Right cardiac atrium (tissue), 5 donors: ENCODE measurements at regions not wholly inside any gene's neighbourhood (a gene's known extent, or its start where the extent isn't known, plus 50 kb on each side); places are given as distances from the start of the nearest gene placed in this dataset.
A peak's percentile ranks its signal among the peaks of the same experiment; 100 is the strongest.

Experiments
- ATAC-seq, 2 donors: fragments of 200-7000 bp; cut with Tn5 transposase; one replicate each; pipeline versions ENCODE4 v1.8.0 to v1.9.1; 2020; ENCODE audit warnings: moderate library complexity in 2 of 2, mild to moderate bottlenecking in 1 of 2
- DNase-seq, 3 donors: peaks; one replicate each; pipeline ENCODE4 v3.0.0-alpha.2; 2020
- H3K27ac ChIP-seq: one replicate; pipeline ENCODE4 v1.5.1; 2013; ENCODE audit warnings: mild to moderate bottlenecking, low read length, control low read depth, moderate library complexity
- H3K27me3 ChIP-seq: one replicate; pipeline ENCODE4 v1.6.1; 2013; ENCODE audit not compliant: control insufficient read depth, insufficient read depth
- H3K4me1 ChIP-seq: one replicate; pipeline ENCODE4 v1.6.1; 2013; ENCODE audit warnings: low read length; ENCODE audit not compliant: control insufficient read depth, insufficient read depth
- H3K4me3 ChIP-seq: one replicate; pipeline ENCODE4 v1.5.1; 2013; ENCODE audit warnings: low read length, control low read depth
- H3K9me3 ChIP-seq: one replicate; pipeline ENCODE4 v1.6.1; 2013; ENCODE audit warnings: low read length; ENCODE audit not compliant: control insufficient read depth
- WGBS: extraction: QIAGEN DNeasy Blood & Tissue Kit; methylation state at CpG from one replicate; pipeline ENCODE4 v1.1.7; 2013; 5-methylcytosine and 5-hydroxymethylcytosine counted together
- intact Hi-C, 4 donors: fragments of 100-400 bp; cut with DNase I; formaldehyde crosslinking; loops; one replicate each; pipeline versions ENCODE4 v1.11.0 to v1.14.0; 2022 to 2023
- donor health status: healthy with polysubstance abuse.
- donor health status: DM: no; HTN: yes; CAD: no.
- donor health status: DM: no; HTN: no; CAD: no.
- donor health status: DM: no; HTN: yes; CAD: no; lungs with severe emphysema.
- donor health status: DM: yes; HTN: yes; CAD: no.

- intact Hi-C loops: no loop called here
- ATAC-seq (no peak), DNase-seq (no peak)
- Histone ChIP-seq H3K4me3 (no peak overlapping the region), H3K4me1 (no peaks in the 10 kb centered on the region), H3K27me3 (no peaks in the 10 kb centered on the region), H3K27ac (no peak overlapping the region), H3K9me3 (no peaks in the 10 kb centered on the region)
- 52% methylated on average over 2 of the region's 2 CpGs for WGBS
Observed at GRCh38 chr10:64486149-64486548, 964.9 kb downstream of the REEP3 start.

- H3K27me3 ChIP-seq: no peaks in the 10 kb centered on the region
- no peak overlapping the region for H3K4me3 ChIP-seq
- ATAC-seq (no peak), DNase-seq (no peak)
- intact Hi-C loops: no loop called here
- H3K27ac ChIP-seq: no peak overlapping the region
- H3K4me1 ChIP-seq: no peaks in the 10 kb centered on the region
- no peaks in the 10 kb centered on the region for H3K9me3 ChIP-seq
Observed at GRCh38 chr10:64486901-64487300, 965.7 kb downstream of the REEP3 start.

DNA sequence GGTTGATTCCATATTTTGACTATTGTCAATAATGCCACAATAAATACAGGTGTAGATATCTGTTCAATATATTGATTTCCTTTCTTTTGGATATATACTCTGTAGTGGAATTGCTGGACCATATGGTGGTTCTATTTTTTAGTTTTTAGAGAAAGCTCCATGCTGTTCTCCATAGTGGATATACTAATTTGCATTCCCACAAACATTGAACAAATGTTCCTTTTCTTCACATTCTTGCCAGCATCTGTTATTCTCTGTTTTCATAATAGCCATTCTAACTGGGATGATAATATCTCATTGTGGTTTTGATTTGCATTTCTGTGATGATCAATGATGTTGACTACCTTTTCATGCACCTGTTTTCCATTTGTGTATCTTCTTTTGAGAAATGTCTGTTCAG, 973.7 kb downstream of the REEP3 start:
- no peaks in the 10 kb centered on the region for H3K9me3 ChIP-seq
- no peaks in the 10 kb centered on the region for H3K4me1 ChIP-seq
- no peak overlapping the region for H3K4me3 ChIP-seq
- intact Hi-C loops: no loop called here
- ATAC-seq (no peak), DNase-seq (no peak)
- no peaks in the 10 kb centered on the region for H3K27me3 ChIP-seq
- H3K27ac ChIP-seq: no peak overlapping the region

GRCh38 chr10:64497306-64497705, 976.1 kb downstream of the REEP3 start:
- 90% methylated on average over 8 of the region's 8 CpGs for WGBS
- DNase-seq (no peak), ATAC-seq (no peak)
- H3K27me3 ChIP-seq: no peaks in the 10 kb centered on the region
- no peaks in the 10 kb centered on the region for H3K4me1 ChIP-seq
- no peak overlapping the region for H3K27ac ChIP-seq
- no peaks in the 10 kb centered on the region for H3K9me3 ChIP-seq
- intact Hi-C loops: no loop called here
- no peak overlapping the region for H3K4me3 ChIP-seq

DNA sequence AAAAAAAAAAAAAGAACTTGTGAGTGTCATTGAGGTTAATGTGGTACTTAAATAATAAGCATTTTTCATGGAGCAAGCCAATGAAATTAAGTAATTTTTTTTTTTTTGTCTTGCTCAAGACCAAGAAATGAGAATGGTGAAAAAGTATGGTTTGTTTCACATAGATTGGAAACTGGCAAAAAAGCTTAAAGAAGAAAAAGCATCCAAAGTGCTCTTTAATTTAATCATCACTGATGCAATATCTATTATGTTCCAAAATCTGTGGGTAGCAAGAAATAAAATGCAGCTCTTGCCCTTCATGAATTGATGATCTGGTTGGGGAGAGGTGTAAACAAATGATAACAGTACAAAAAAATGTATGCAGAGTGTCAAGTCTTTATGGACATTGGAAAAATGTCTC, 980.6 kb downstream of the REEP3 start:
- no peaks in the 10 kb centered on the region for H3K4me1 ChIP-seq
- ATAC-seq: no peak
- no peak overlapping the region for H3K4me3 ChIP-seq
- intact Hi-C loops: no loop called here
- H3K9me3 ChIP-seq: no peaks in the 10 kb centered on the region
- DNase-seq: no peak
- H3K27ac ChIP-seq: no peak overlapping the region
- no peaks in the 10 kb centered on the region for H3K27me3 ChIP-seq

GRCh38 chr10:64502936-64503335, 981.7 kb downstream of the REEP3 start:
- ATAC-seq (no peak), DNase-seq (no peak)
- no peak overlapping the region for H3K27ac ChIP-seq
- WGBS: 68% methylated on average over 2 of the region's 2 CpGs
- H3K4me3 ChIP-seq: no peak overlapping the region
- intact Hi-C loops: no loop called here
- no peaks in the 10 kb centered on the region for H3K27me3 ChIP-seq
- H3K4me1 ChIP-seq: no peaks in the 10 kb centered on the region
- H3K9me3 ChIP-seq: no peaks in the 10 kb centered on the region

GRCh38 chr10:64503429-64503828, 982.2 kb downstream of the REEP3 start:
- Histone ChIP-seq H3K9me3 (no peaks in the 10 kb centered on the region), H3K4me1 (no peaks in the 10 kb centered on the region), H3K4me3 (no peak overlapping the region), H3K27ac (no peak overlapping the region), H3K27me3 (no peaks in the 10 kb centered on the region)
- intact Hi-C loops: no loop called here
- peak in 1 of 2 donors; percentile 82 for ATAC-seq
- 44% methylated on average over 3 of the region's 3 CpGs for WGBS
- no peak for DNase-seq

- DNase-seq: no peak
- WGBS: 76% methylated on average over 1 of the region's 1 CpG
- intact Hi-C loops: no loop called here
- no peak for ATAC-seq
- no peaks in the 10 kb centered on the region for H3K27me3 ChIP-seq
- no peak overlapping the region for H3K4me3 ChIP-seq
- no peak overlapping the region for H3K27ac ChIP-seq
- no peaks in the 10 kb centered on the region for H3K9me3 ChIP-seq
- no peaks in the 10 kb centered on the region for H3K4me1 ChIP-seq
Observed at GRCh38 chr10:64505501-64505900, 984.3 kb downstream of the REEP3 start.

DNA sequence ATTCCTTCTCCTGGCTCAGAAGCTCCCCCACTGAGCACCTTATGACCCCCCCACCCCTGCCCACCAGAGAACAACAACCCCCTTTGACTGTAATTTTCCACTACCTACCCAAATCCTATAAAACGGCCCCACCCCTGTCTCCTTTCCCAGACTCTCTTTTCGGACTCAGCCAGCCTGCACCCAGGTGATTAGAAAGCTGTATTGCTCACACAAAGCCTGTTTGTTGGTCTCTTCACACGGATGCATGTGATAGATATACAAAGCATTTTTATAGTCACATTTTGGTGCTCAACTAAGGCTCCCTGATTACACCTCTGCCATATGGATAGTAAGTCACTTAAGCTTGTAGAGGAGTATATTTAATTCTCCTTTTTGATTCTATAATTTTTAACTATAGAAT, 985.8 kb downstream of the REEP3 start:
- Histone ChIP-seq H3K27ac (no peak overlapping the region), H3K9me3 (no peaks in the 10 kb centered on the region), H3K27me3 (no peaks in the 10 kb centered on the region), H3K4me3 (no peak overlapping the region), H3K4me1 (no peaks in the 10 kb centered on the region)
- intact Hi-C loops: no loop called here
- no peak for DNase-seq
- no peak for ATAC-seq
- 79% methylated on average over 3 of the region's 3 CpGs for WGBS

DNA sequence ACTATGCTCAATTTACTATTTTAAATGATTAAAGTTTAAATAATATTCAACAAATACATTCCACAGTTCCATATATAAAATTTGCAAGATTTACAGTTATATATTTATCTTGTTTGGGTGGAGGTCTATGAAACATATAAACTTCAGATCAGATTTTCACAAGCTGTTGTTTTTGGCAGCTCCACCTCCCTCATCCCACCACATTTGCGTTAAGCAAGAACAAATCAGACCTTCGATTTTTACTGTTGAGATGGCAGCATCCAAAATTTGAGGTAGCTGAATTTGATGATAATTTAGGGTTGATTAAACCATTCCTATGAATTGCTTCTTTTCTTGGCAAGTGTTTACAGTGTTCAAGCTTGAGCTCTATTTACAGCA, 986.4 kb downstream of the REEP3 start:
- no peaks in the 10 kb centered on the region for H3K9me3 ChIP-seq
- H3K4me1 ChIP-seq: no peaks in the 10 kb centered on the region
- WGBS: 25% methylated on average over 2 of the region's 2 CpGs
- H3K27me3 ChIP-seq: no peaks in the 10 kb centered on the region
- intact Hi-C loops: no loop called here
- no peak overlapping the region for H3K4me3 ChIP-seq
- H3K27ac ChIP-seq: no peak overlapping the region
- DNase-seq (no peak), ATAC-seq (no peak)

GRCh38 chr10:64508029-64508661, 986.9 kb downstream of the REEP3 start:
- ATAC-seq (peak in 1 of 2 donors; percentile 29), DNase-seq (no peak)
- no peak overlapping the region for H3K4me3 ChIP-seq
- H3K4me1 ChIP-seq: no peaks in the 10 kb centered on the region
- intact Hi-C loops: no loop called here
- no peaks in the 10 kb centered on the region for H3K27me3 ChIP-seq
- H3K27ac ChIP-seq: no peak overlapping the region
- WGBS: 9% methylated on average over 2 of the region's 2 CpGs
- H3K9me3 ChIP-seq: no peaks in the 10 kb centered on the region

DNA sequence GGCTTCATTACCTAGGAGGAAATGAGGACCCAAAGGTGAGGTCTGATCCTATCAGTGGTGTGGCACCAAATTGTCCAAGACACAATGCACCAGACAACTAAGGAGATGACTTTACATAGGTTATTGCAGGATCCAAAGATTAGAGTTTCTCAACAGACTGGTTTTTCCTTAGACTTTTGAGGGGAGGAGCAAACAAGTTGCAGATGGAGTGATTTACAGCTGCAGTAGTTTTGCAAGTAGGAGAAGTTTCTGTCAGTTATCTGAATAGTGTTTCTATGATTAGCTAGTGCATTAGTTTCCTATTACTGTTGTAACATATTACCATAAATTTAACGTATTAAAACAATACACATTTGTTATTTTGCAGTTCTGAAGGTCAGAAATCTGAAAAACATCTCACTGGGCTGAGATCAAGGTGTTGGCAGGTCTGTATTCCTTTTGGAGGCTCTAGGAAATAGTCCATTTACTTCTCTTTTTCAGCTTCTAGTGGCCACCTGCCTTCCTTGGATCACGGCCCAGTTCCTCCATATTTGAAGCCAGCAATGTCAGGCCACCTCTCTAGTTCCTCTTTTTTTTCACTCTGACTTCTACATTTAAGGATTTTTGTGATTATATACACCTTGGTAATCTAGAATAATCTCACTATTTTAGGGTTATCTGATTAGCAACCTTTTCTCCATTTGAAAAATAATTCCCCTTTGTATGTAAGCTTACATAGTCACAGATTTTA, 994.9 kb downstream of the REEP3 start:
- DNase-seq: no peak
- Histone ChIP-seq H3K27me3 (no peaks in the 10 kb centered on the region), H3K4me3 (no peak overlapping the region), H3K27ac (no peak overlapping the region), H3K4me1 (no peaks in the 10 kb centered on the region), H3K9me3 (no peaks in the 10 kb centered on the region)
- no peak for ATAC-seq
- intact Hi-C loops: no loop called here
- WGBS: 59% methylated on average over 2 of the region's 2 CpGs
